ENCODE measurements at regions not wholly inside any gene's neighbourhood (a gene's known extent, or its start where the extent isn't known, plus 50 kb on each side); places are given as distances from the start of the nearest gene placed in this dataset.

- no peak for TF ChIP-seq BHLHE40 (IDR thresholded peaks at IDR 0.05; ENCODE audit: borderline replicate concordance)
- TF ChIP-seq FOXM1 (IDR thresholded peaks at IDR 0.05; ENCODE audit: borderline replicate concordance), result no peak
- no peak for TF ChIP-seq SUZ12 (IDR thresholded peaks at IDR 0.05)
- TF ChIP-seq FOXA1 (IDR thresholded peaks at IDR 0.05), result no peak
- no peak for TF ChIP-seq SP1 (IDR thresholded peaks at IDR 0.05)
- no peak for TF ChIP-seq FOXK2 (IDR thresholded peaks at IDR 0.05)
- no peak for TF ChIP-seq ARNT (IDR thresholded peaks at IDR 0.05)
- TF ChIP-seq LEF1 (IDR thresholded peaks at IDR 0.05; ENCODE audit: borderline replicate concordance), result no peak
Observed at GRCh38 chr7:15862781-15863165, 176.3 kb upstream of the MEOX2 start.
